Kidney epithelial cell (primary cell): ENCODE measurements at regions not wholly inside any gene's neighbourhood (a gene's known extent, or its start where the extent isn't known, plus 50 kb on each side); places are given as distances from the start of the nearest gene placed in this dataset.
"Not testable (repeated sequence)": the region's sequence is repeated elsewhere in the genome, so short reads cannot be mapped to it uniquely, and the experiment has no call there.

ENCODE experiments used
- DNase-seq: peaks from one replicate; pipeline ENCODE4 v3.0.0-alpha.2; 2010; ENCODE audit warnings: low read depth
- H3K27me3 ChIP-seq: 2 replicates; pipeline ENCODE4 v1.6.0; 2011; ENCODE audit warnings: low read length; ENCODE audit not compliant: control insufficient read depth, insufficient read depth
- H3K36me3 ChIP-seq: 2 replicates; pipeline ENCODE4 v1.5.1; 2011; ENCODE audit warnings: low read length; ENCODE audit not compliant: control insufficient read depth, insufficient read depth
- H3K4me3 ChIP-seq: 2 replicates; pipeline ENCODE4 v1.5.1; 2011; ENCODE audit warnings: low read depth, mild to moderate bottlenecking, control low read depth, low read length
- CTCF ChIP-seq: IDR thresholded peaks from 2 replicates; pipeline ENCODE4 v1.5.1; 2011; ENCODE audit warnings: mild to moderate bottlenecking, moderate library complexity, low read length, control low read depth, inconsistent platforms; ENCODE audit not compliant: insufficient read depth, poor library complexity, severe bottlenecking

GRCh38 chr2:20499387-20499786 is 52.5 kb downstream of the RHOB start:
- no peak for DNase-seq
- Histone ChIP-seq H3K36me3 (no peaks in the 10 kb centered on the region), H3K4me3 (no peak overlapping the region), H3K27me3 (no peaks in the 10 kb centered on the region)
- TF ChIP-seq CTCF = no peak

- Histone ChIP-seq H3K4me3 (no peak overlapping the region), H3K36me3 (no peaks in the 10 kb centered on the region), H3K27me3 (no peaks in the 10 kb centered on the region)
- no peak for TF ChIP-seq CTCF
- DNase-seq = peak; percentile 72
These were observed 55.1 kb downstream of the RHOB start for GRCh38 chr2:20501974-20502373.

GRCh38 chr2:20502496-20502895 is 55.6 kb downstream of the RHOB start:
- H3K4me3 ChIP-seq, H3K27me3 ChIP-seq, DNase-seq, H3K36me3 ChIP-seq: not testable (repeated sequence)

- no peak for DNase-seq
- TF ChIP-seq CTCF = no peak
- Histone ChIP-seq H3K27me3 (no peaks in the 10 kb centered on the region), H3K36me3 (no peaks in the 10 kb centered on the region), H3K4me3 (no peak overlapping the region)
These were observed 57.3 kb downstream of the RHOB start for GRCh38 chr2:20504174-20504573.

- peak; percentile 28 for TF ChIP-seq CTCF
- DNase-seq = no peak
- H3K27me3 ChIP-seq = no peaks in the 10 kb centered on the region
- no peaks in the 10 kb centered on the region for H3K36me3 ChIP-seq
- H3K4me3 ChIP-seq = no peak overlapping the region
These were observed 59.4 kb downstream of the RHOB start for GRCh38 chr2:20506201-20506685.

GRCh38 chr2:20507166-20507692 is 60.4 kb downstream of the RHOB start:
- Histone ChIP-seq H3K36me3 (no peaks in the 10 kb centered on the region), H3K4me3 (no peak overlapping the region), H3K27me3 (no peaks in the 10 kb centered on the region)
- no peak for TF ChIP-seq CTCF
- no peak for DNase-seq
